GM12878 (cell line): ENCODE measurements at regions not wholly inside any gene's neighbourhood (a gene's known extent, or its start where the extent isn't known, plus 50 kb on each side); places are given as distances from the start of the nearest gene placed in this dataset.
A peak's percentile ranks its signal among the peaks of the same experiment; 100 is the strongest.

Experiments used
- CHD1 ChIP-seq: IDR thresholded peaks from 2 replicates; pipeline ENCODE4 v1.6.1; 2012; ENCODE audit warnings: low read depth, low read length, improper control_type of control experiment
- CREB1 ChIP-seq: IDR thresholded peaks from 2 replicates; pipeline ENCODE4 v1.6.1; 2012; ENCODE audit warnings: low read depth, mild to moderate bottlenecking, inconsistent platforms
- HSF1 ChIP-seq: fragments of 150-350 bp; IDR thresholded peaks from 2 replicates; pipeline ENCODE4 v1.6.1; 2014; ENCODE audit warnings: mild to moderate bottlenecking, low read depth, low read length
- IKZF1 ChIP-seq: fragments of 450-650 bp; conservative IDR thresholded peaks from 2 replicates; pipeline ENCODE4 v1.6.1; 2017; ENCODE audit warnings: antibody characterized with exemption, mild to moderate bottlenecking
- KAT2A ChIP-seq: conservative IDR thresholded peaks from 2 replicates; pipeline ENCODE4 v1.6.1; 2011; ENCODE audit warnings: low read depth, low read length; ENCODE audit not compliant: control insufficient read depth
- MEF2B ChIP-seq: fragments of 450-650 bp; IDR thresholded peaks from 2 replicates; pipeline ENCODE4 v1.6.1; 2018; ENCODE audit warnings: mild to moderate bottlenecking, moderate library complexity; ENCODE audit not compliant: partially characterized antibody, poor library complexity, severe bottlenecking
- MTA2 ChIP-seq: fragments of 450-650 bp; IDR thresholded peaks from 2 replicates; pipeline ENCODE4 v1.6.1; 2016; ENCODE audit warnings: low read depth, mild to moderate bottlenecking, moderate library complexity
- MXI1 ChIP-seq: fragments of 150-350 bp; IDR thresholded peaks from 2 replicates; pipeline ENCODE4 v1.6.1; 2011; ENCODE audit warnings: low read depth, mild to moderate bottlenecking, inconsistent platforms, low read length, improper control_type of control experiment
- MYC ChIP-seq: IDR thresholded peaks from 2 replicates; pipeline ENCODE4 v1.6.1; 2011; ENCODE audit warnings: mild to moderate bottlenecking, low read length, moderate library complexity, inconsistent platforms; ENCODE audit not compliant: insufficient read depth, insufficient replicate concordance, insufficient read length, severe bottlenecking
- REST ChIP-seq: IDR thresholded peaks from 2 replicates; pipeline ENCODE4 v1.6.1; 2012; ENCODE audit warnings: mild to moderate bottlenecking, low read depth, low read length
- SMAD5 ChIP-seq: IDR thresholded peaks from 2 replicates; pipeline ENCODE4 v1.6.1; 2016; ENCODE audit warnings: antibody characterized with exemption, low read depth
- SMARCA5 ChIP-seq: fragments of 450-650 bp; IDR thresholded peaks from 2 replicates; pipeline ENCODE4 v1.6.1; 2017; ENCODE audit warnings: mild to moderate bottlenecking
- SP1 ChIP-seq: IDR thresholded peaks from one replicate; pipeline ENCODE4 v1.6.1; 2011; ENCODE audit warnings: low read depth, low read length
- SREBF1 ChIP-seq: IDR thresholded peaks from 2 replicates; pipeline ENCODE4 v1.6.1; 2012; ENCODE audit warnings: mild to moderate bottlenecking, low read length
- TAF1 ChIP-seq: IDR thresholded peaks from 2 replicates; pipeline ENCODE4 v1.6.1; 2011; ENCODE audit warnings: mild to moderate bottlenecking, low read depth, low read length, borderline replicate concordance
- YBX1 ChIP-seq: fragments of 450-650 bp; IDR thresholded peaks from 2 replicates; pipeline ENCODE4 v1.6.1; 2016; ENCODE audit warnings: antibody characterized with exemption
- ZZZ3 ChIP-seq: IDR thresholded peaks from 2 replicates; pipeline ENCODE4 v1.6.1; 2011; ENCODE audit warnings: low read depth; ENCODE audit not compliant: control insufficient read depth, insufficient read length
- TF ChIP-seq, protein P1 (sequence below): IDR thresholded peaks from 2 replicates; pipeline ENCODE4 v1.6.1; 2012; ENCODE audit warnings: low read length, inconsistent platforms
- TF ChIP-seq, protein P2 (sequence below): fragments of 450-650 bp; IDR thresholded peaks from 2 replicates; pipeline ENCODE4 v1.6.1; 2017; ENCODE audit warnings: low read depth, mild to moderate bottlenecking, moderate library complexity
- TF ChIP-seq, protein P3 (sequence below): fragments of 450-650 bp; IDR thresholded peaks from 2 replicates; pipeline ENCODE4 v1.6.1; 2018; ENCODE audit warnings: borderline replicate concordance, mild to moderate bottlenecking; ENCODE audit not compliant: partially characterized antibody

GRCh38 chr2:181235683-181236459, 221.3 kb upstream of the ITGA4 start (continued):
- TF ChIP-seq CHD1 (no peak), SMAD5 (no peak), ZZZ3 (no peak), MXI1 (no peak), HSF1 (no peak), SP1 (peak; percentile 46), TAF1 (no peak), MTA2 (peak; percentile 100), IKZF1 (peak; percentile 86), SMARCA5 (no peak), MYC (no peak), REST (peak; percentile 52; the same call in 1 of the 2 replicates), YBX1 (no peak), MEF2B (peak; percentile 86), CREB1 (peak; percentile 60; the same call in 1 of the 2 replicates), SREBF1 (peak; percentile 37; the same call in 1 of the 2 replicates), KAT2A (no peak)
- TF ChIP-seq, protein P1, sequence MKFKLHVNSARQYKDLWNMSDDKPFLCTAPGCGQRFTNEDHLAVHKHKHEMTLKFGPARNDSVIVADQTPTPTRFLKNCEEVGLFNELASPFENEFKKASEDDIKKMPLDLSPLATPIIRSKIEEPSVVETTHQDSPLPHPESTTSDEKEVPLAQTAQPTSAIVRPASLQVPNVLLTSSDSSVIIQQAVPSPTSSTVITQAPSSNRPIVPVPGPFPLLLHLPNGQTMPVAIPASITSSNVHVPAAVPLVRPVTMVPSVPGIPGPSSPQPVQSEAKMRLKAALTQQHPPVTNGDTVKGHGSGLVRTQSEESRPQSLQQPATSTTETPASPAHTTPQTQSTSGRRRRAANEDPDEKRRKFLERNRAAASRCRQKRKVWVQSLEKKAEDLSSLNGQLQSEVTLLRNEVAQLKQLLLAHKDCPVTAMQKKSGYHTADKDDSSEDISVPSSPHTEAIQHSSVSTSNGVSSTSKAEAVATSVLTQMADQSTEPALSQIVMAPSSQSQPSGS, result peak; percentile 98
- TF ChIP-seq, protein P2, sequence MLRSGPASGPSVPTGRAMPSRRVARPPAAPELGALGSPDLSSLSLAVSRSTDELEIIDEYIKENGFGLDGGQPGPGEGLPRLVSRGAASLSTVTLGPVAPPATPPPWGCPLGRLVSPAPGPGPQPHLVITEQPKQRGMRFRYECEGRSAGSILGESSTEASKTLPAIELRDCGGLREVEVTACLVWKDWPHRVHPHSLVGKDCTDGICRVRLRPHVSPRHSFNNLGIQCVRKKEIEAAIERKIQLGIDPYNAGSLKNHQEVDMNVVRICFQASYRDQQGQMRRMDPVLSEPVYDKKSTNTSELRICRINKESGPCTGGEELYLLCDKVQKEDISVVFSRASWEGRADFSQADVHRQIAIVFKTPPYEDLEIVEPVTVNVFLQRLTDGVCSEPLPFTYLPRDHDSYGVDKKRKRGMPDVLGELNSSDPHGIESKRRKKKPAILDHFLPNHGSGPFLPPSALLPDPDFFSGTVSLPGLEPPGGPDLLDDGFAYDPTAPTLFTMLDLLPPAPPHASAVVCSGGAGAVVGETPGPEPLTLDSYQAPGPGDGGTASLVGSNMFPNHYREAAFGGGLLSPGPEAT, result peak; percentile 69
- TF ChIP-seq, protein P3, sequence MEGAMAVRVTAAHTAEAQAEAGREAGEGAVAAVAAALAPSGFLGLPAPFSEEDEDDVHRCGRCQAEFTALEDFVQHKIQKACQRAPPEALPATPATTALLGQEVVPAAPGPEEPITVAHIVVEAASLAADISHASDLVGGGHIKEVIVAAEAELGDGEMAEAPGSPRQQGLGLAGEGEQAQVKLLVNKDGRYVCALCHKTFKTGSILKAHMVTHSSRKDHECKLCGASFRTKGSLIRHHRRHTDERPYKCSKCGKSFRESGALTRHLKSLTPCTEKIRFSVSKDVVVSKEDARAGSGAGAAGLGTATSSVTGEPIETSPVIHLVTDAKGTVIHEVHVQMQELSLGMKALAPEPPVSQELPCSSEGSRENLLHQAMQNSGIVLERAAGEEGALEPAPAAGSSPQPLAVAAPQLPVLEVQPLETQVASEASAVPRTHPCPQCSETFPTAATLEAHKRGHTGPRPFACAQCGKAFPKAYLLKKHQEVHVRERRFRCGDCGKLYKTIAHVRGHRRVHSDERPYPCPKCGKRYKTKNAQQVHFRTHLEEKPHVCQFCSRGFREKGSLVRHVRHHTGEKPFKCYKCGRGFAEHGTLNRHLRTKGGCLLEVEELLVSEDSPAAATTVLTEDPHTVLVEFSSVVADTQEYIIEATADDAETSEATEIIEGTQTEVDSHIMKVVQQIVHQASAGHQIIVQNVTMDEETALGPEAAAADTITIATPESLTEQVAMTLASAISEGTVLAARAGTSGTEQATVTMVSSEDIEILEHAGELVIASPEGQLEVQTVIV, result no peak
